ENCODE measurements at regions not wholly inside any gene's neighbourhood (a gene's known extent, or its start where the extent isn't known, plus 50 kb on each side); places are given as distances from the start of the nearest gene placed in this dataset.
"Not testable (repeated sequence)": the region's sequence is repeated elsewhere in the genome, so short reads cannot be mapped to it uniquely, and the experiment has no call there.

DNA sequence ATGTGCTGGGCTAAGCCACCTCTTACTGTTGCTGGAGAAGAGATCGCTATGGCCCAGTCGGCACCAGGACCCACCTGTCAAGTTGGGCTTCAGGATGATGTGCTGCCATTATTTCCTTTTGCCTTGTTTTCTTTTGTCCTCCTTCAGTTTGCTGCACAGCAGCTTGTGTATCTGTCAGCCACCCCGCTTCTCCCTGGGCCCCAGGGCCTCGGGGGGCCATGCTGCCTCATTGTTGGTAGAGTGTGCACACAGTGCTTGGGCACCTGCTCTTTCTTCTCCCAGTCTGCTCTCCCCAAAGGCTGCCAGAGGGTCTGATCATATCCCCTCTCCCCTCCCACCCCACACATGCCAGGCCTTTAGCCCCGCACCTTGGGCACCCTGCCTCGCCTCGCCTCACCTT lies 185.5 kb upstream of the ATP10A start:
- H3K36me3 ChIP-seq (ENCODE audit: insufficient read depth, low read length) = no peaks in the 10 kb centered on the region
- H3K36me3 Mint-ChIP-seq = no peaks in the 10 kb centered on the region
- no peak overlapping the region for H3K27ac Mint-ChIP-seq
- H3K4me1 ChIP-seq (ENCODE audit: insufficient read depth, low read length) = no peaks in the 10 kb centered on the region
- no peaks in the 10 kb centered on the region for H3K27me3 ChIP-seq (ENCODE audit: insufficient read depth, low read length, poor library complexity, severe bottlenecking)
- H3K27me3 Mint-ChIP-seq = peaks cover 16% of the 10 kb centered on the region in 2 donors
- H3K4me1 Mint-ChIP-seq = no peaks in the 10 kb centered on the region
- no peak for DNase-seq
- H3K9me3 Mint-ChIP-seq = no peaks in the 10 kb centered on the region
- H3K27ac ChIP-seq (ENCODE audit: low read depth, low read length) = no peak overlapping the region
- H3K9me3 ChIP-seq (ENCODE audit: low read length) = no peaks in the 10 kb centered on the region
- H3K4me3 Mint-ChIP-seq = no peak overlapping the region
- CTCF ChIA-PET = no interaction called here
- H3K4me3 ChIP-seq (ENCODE audit: low read length) = no peak overlapping the region
- POLR2A ChIA-PET = no interaction called here

DNA sequence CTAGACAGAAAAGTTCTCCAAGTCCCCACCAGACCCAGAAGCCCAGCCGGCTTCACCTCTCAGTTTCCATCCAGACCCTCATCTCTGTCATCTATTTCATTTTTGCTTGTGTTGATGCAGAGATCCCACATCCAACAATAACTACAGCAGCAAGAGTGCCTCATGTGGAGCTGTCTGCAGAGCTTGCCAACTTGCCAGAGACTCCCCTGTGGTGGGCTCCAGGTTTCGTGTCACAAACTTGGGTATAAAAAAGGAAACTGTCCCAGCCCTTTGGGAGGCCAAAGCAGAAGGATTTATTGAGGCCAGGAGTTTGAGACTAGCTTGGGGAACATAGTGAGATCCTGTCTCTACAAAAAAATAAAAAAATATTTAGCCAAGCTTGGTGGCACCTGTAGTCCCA lies 182.4 kb upstream of the ATP10A start:
- H3K27me3 Mint-ChIP-seq = peaks cover 12 to 28% of the 10 kb centered on the region in 2 donors
- ChIA-PET POLR2A (no interaction called here), CTCF (no interaction called here)
- no peak overlapping the region for H3K4me3 Mint-ChIP-seq
- H3K4me1 Mint-ChIP-seq = no peaks in the 10 kb centered on the region
- no peaks in the 10 kb centered on the region for H3K36me3 Mint-ChIP-seq
- Histone ChIP-seq H3K9me3 (ENCODE audit: low read length) (no peaks in the 10 kb centered on the region), H3K27me3 (ENCODE audit: insufficient read depth, low read length, poor library complexity, severe bottlenecking) (no peaks in the 10 kb centered on the region), H3K36me3 (ENCODE audit: insufficient read depth, low read length) (no peaks in the 10 kb centered on the region), H3K4me3 (ENCODE audit: low read length) (no peak overlapping the region), H3K4me1 (ENCODE audit: insufficient read depth, low read length) (no peaks in the 10 kb centered on the region), H3K27ac (ENCODE audit: low read depth, low read length) (no peak overlapping the region)
- peaks cover 0 to 6% (median 3%) of the 10 kb centered on the region in 5 donors for H3K9me3 Mint-ChIP-seq
- no peak overlapping the region for H3K27ac Mint-ChIP-seq
- no peak for DNase-seq

DNA sequence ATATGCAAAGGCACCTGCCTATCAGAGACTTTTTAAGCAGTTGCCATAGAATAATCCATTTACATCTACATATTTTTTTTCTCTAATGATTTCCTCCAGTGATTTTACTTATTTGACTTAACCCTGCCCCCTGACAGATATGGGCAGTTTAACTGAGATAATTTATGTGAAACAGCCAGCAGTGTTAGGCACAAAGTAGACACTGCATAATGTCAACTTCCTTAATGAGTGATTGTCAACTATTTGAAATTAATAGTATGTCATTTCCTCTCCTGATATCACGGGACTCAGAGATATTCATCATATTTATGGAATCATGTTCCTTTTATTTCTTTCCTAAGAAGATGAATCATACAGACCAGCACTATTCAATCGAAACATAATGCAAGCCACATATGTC lies 179.9 kb upstream of the ATP10A start:
- Histone ChIP-seq H3K4me1 (ENCODE audit: insufficient read depth, low read length) (no peaks in the 10 kb centered on the region), H3K4me3 (ENCODE audit: low read length) (no peak overlapping the region), H3K36me3 (ENCODE audit: insufficient read depth, low read length) (no peaks in the 10 kb centered on the region), H3K27me3 (ENCODE audit: insufficient read depth, low read length, poor library complexity, severe bottlenecking) (no peaks in the 10 kb centered on the region), H3K9me3 (ENCODE audit: low read length) (no peaks in the 10 kb centered on the region), H3K27ac (ENCODE audit: low read depth, low read length) (no peak overlapping the region)
- ChIA-PET CTCF (no interaction called here), POLR2A (no interaction called here)
- peaks cover 18 to 35% of the 10 kb centered on the region in 2 donors for H3K27me3 Mint-ChIP-seq
- no peaks in the 10 kb centered on the region for H3K36me3 Mint-ChIP-seq
- no peak overlapping the region for H3K27ac Mint-ChIP-seq
- no peak for DNase-seq
- H3K4me3 Mint-ChIP-seq = no peak overlapping the region
- H3K4me1 Mint-ChIP-seq = no peaks in the 10 kb centered on the region
- peaks cover 0 to 7% (median 5%) of the 10 kb centered on the region in 5 donors for H3K9me3 Mint-ChIP-seq

DNA sequence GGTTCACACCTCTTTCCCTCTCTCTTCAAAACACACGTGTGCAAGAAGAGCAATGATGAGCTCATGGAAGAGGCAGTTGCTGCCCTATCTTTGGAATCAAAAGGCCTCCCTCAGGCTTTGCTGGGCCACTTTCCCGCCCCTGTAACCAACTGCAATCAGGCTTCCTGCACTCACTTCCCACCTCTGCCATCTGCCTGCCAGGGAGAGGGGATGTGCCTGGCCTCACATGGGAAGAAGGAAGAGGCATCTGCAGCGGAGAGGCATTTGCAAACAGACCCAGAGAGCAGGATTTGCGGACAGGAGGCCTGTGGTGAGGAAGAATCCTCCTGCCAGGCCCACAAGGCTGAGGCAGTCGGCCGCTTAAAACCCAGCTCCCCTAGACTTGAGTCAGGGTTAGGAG lies 175.6 kb upstream of the ATP10A start:
- CTCF ChIA-PET = no interaction called here
- no peak overlapping the region for H3K4me3 ChIP-seq (ENCODE audit: low read length)

DNA sequence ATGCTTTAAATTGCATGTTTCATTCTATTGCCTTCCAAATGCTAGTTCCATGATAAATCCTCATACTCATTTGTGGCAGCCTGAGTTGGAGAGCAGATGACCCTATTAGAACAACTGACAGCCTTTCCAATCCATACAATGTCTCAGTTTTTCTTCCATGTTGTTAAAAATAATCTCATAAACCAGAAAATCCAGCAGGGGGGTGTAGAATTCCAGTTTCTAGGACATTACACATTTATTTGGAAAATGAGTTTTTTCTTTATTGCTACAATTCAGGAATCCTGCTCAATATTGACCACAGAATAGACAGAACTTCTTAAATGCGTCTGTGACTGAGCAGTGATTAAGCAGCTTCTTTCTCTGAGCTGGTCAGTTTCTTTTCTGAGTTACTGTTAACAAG lies 174.2 kb upstream of the ATP10A start:
- H3K36me3 Mint-ChIP-seq = no peaks in the 10 kb centered on the region
- no peaks in the 10 kb centered on the region for H3K4me1 Mint-ChIP-seq
- no peak overlapping the region for H3K4me3 ChIP-seq (ENCODE audit: low read length)

More for the DNA sequence above, 175.6 kb upstream of the ATP10A start:
- Histone ChIP-seq H3K27me3 (ENCODE audit: insufficient read depth, low read length, poor library complexity, severe bottlenecking) (no peaks in the 10 kb centered on the region), H3K36me3 (ENCODE audit: insufficient read depth, low read length) (no peaks in the 10 kb centered on the region), H3K4me1 (ENCODE audit: insufficient read depth, low read length) (no peaks in the 10 kb centered on the region), H3K9me3 (ENCODE audit: low read length) (no peaks in the 10 kb centered on the region), H3K27ac (ENCODE audit: low read depth, low read length) (no peak overlapping the region)
- no peak overlapping the region for H3K27ac Mint-ChIP-seq
- H3K36me3 Mint-ChIP-seq = no peaks in the 10 kb centered on the region
- H3K4me3 Mint-ChIP-seq = no peak overlapping the region
- H3K4me1 Mint-ChIP-seq = no peaks in the 10 kb centered on the region
- POLR2A ChIA-PET = no interaction called here
- peaks cover 17 to 22% of the 10 kb centered on the region in 2 donors for H3K27me3 Mint-ChIP-seq
- H3K9me3 Mint-ChIP-seq = peaks cover 0 to 7% (median 5%) of the 10 kb centered on the region in 5 donors
- DNase-seq = no peak

DNA sequence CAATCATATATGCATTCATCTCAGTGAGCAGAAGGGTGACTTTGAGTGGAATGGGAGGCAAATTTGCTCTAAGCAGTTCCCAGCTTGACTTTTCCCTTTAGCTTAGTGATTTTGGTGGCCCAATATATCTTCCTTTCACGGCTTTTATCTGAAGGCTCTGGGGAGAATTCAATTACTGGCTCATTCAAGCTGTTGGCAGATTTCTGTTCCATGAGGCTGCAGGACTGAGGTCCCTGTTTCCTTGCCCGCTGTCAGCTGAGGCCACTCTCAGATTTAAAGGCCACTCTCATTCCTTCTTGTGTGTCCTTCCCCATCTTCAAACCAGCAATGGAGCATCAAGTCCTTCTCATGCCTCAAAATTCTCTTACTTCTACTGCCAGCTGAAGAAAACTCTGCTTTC lies 170.4 kb upstream of the ATP10A start:
- Mint-ChIP-seq H3K27me3 (peaks cover 11 to 15% of the 10 kb centered on the region in 2 donors), H3K4me3 (no peak overlapping the region), H3K4me1 (no peaks in the 10 kb centered on the region), H3K27ac (no peak overlapping the region), H3K36me3 (no peaks in the 10 kb centered on the region), H3K9me3 (peaks cover 0 to 3% (median 0%) of the 10 kb centered on the region in 5 donors)
- H3K27me3 ChIP-seq (ENCODE audit: insufficient read depth, low read length, poor library complexity, severe bottlenecking) = no peaks in the 10 kb centered on the region
- no peak overlapping the region for H3K27ac ChIP-seq (ENCODE audit: low read depth, low read length)
- ChIA-PET POLR2A (no interaction called here), CTCF (no interaction called here)
- DNase-seq = no peak
- H3K4me3 ChIP-seq (ENCODE audit: low read length) = no peak overlapping the region
- no peaks in the 10 kb centered on the region for H3K4me1 ChIP-seq (ENCODE audit: insufficient read depth, low read length)
- no peaks in the 10 kb centered on the region for H3K9me3 ChIP-seq (ENCODE audit: low read length)
- H3K36me3 ChIP-seq (ENCODE audit: insufficient read depth, low read length) = no peaks in the 10 kb centered on the region

More for the DNA sequence above, 174.2 kb upstream of the ATP10A start:
- ChIA-PET CTCF (no interaction called here), POLR2A (no interaction called here)
- Mint-ChIP-seq H3K4me3 (no peak overlapping the region), H3K27ac (no peak overlapping the region), H3K9me3 (peaks cover 0 to 7% (median 5%) of the 10 kb centered on the region in 5 donors), H3K27me3 (peaks cover 17 to 21% of the 10 kb centered on the region in 2 donors)
- DNase-seq = no peak
- no peak overlapping the region for H3K27ac ChIP-seq (ENCODE audit: low read depth, low read length)
- H3K9me3 ChIP-seq (ENCODE audit: low read length) = no peaks in the 10 kb centered on the region
- H3K36me3 ChIP-seq (ENCODE audit: insufficient read depth, low read length) = no peaks in the 10 kb centered on the region
- no peaks in the 10 kb centered on the region for H3K4me1 ChIP-seq (ENCODE audit: insufficient read depth, low read length)
- no peaks in the 10 kb centered on the region for H3K27me3 ChIP-seq (ENCODE audit: insufficient read depth, low read length, poor library complexity, severe bottlenecking)

DNA sequence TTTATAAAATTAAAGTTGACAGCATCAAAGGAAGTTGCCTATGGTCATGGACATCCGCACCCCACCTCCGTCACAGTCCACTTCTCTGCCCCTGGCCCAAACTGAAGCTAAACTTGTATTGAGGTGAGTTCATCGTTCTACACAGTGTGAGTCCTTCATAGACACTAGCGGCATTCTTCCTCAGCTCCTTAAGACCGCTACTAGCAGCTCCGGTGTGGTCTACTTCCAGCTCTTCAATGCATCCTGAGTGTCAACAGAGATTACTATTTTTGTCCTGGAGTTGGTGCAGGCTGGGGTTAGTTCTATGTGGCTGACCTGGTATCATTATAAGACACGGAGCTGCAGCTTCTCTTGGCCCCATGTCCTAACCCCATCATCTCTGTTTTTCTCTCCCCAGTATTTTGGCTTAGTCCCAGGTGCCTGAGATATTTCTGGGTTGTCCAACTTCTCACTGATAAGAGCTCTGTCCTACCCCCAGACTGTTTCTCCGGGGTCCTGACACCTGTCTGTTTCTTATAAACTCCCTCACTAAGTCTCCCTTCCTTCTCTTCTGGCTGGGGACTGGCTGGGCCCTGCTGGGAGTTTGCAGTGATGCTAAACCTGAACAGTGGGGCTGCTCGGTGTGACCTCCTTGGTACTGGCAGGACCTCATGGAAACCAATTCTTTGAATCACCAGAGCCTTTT lies 169.2 kb upstream of the ATP10A start:
- Histone ChIP-seq H3K27ac (ENCODE audit: low read depth, low read length) (no peak overlapping the region), H3K4me3 (ENCODE audit: low read length) (no peak overlapping the region), H3K27me3 (ENCODE audit: insufficient read depth, low read length, poor library complexity, severe bottlenecking) (no peaks in the 10 kb centered on the region), H3K9me3 (ENCODE audit: low read length) (no peaks in the 10 kb centered on the region), H3K4me1 (ENCODE audit: insufficient read depth, low read length) (no peaks in the 10 kb centered on the region), H3K36me3 (ENCODE audit: insufficient read depth, low read length) (no peaks in the 10 kb centered on the region)
- DNase-seq = no peak
- CTCF ChIA-PET = interaction anchor here (0.5 kb wide), 1 partner anchor 10 kb away, joined by 3 read pairs; no protein-coding TSS in a partner anchor
- H3K4me3 Mint-ChIP-seq = no peak overlapping the region
- peaks cover 0 to 3% (median 0%) of the 10 kb centered on the region in 5 donors for H3K9me3 Mint-ChIP-seq
- POLR2A ChIA-PET = no interaction called here
- H3K36me3 Mint-ChIP-seq = no peaks in the 10 kb centered on the region
- H3K4me1 Mint-ChIP-seq = no peaks in the 10 kb centered on the region
- no peak overlapping the region for H3K27ac Mint-ChIP-seq
- peaks cover 8 to 12% of the 10 kb centered on the region in 2 donors for H3K27me3 Mint-ChIP-seq

- H3K36me3 Mint-ChIP-seq; H3K27ac ChIP-seq (ENCODE audit: low read depth, low read length); H3K4me3 ChIP-seq (ENCODE audit: low read length); H3K27me3 ChIP-seq (ENCODE audit: insufficient read depth, low read length, poor library complexity, severe bottlenecking); H3K4me1 Mint-ChIP-seq; H3K27me3 Mint-ChIP-seq; H3K9me3 Mint-ChIP-seq; POLR2A ChIA-PET; CTCF ChIA-PET; H3K9me3 ChIP-seq (ENCODE audit: low read length); H3K27ac Mint-ChIP-seq; H3K36me3 ChIP-seq (ENCODE audit: insufficient read depth, low read length); H3K4me1 ChIP-seq (ENCODE audit: insufficient read depth, low read length); DNase-seq; H3K4me3 Mint-ChIP-seq: not testable (repeated sequence)
These were observed 166.5 kb upstream of the ATP10A start for GRCh38 chr15:26029586-26029985.

All from CD8-positive, alpha-beta memory T cell (primary cell).